K562 (cell line): ENCODE measurements at regions not wholly inside any gene's neighbourhood (a gene's known extent, or its start where the extent isn't known, plus 50 kb on each side); places are given as distances from the start of the nearest gene placed in this dataset.

Experiments used
- BRCA1 ChIP-seq, 2 experiments: fragments of 450-650 bp in 1 of 2; sonication (generic) in 1 of 2; formaldehyde crosslinking in 1 of 2; IDR thresholded peaks; 2 replicates each; pipeline versions ENCODE4 v1.5.0 to v1.6.1; 2017 to 2020; ENCODE audit warnings: mild to moderate bottlenecking in 1 of 2, missing genetic modification reagents in 1 of 2
- CREB3L1 ChIP-seq: fragments of 450-650 bp; IDR thresholded peaks from 2 replicates; pipeline ENCODE4 v1.6.1; 2014; ENCODE audit warnings: low read depth, mild to moderate bottlenecking, moderate library complexity, borderline replicate concordance
- FOS ChIP-seq: IDR thresholded peaks from 3 replicates; pipeline ENCODE4 v1.6.1; 2011; ENCODE audit not compliant: insufficient read length; ENCODE audit errors: extremely low read depth
- FOXA1 ChIP-seq: fragments of 450-650 bp; IDR thresholded peaks from 2 replicates; pipeline ENCODE4 v1.6.1; 2016; ENCODE audit warnings: mild to moderate bottlenecking, borderline replicate concordance
- HCFC1 ChIP-seq: IDR thresholded peaks from 2 replicates; pipeline ENCODE4 v1.6.1; 2012; ENCODE audit warnings: low read depth, low read length, improper control_type of control experiment
- ZBTB40 ChIP-seq, 2 experiments: fragments of 450-650 bp in 1 of 2; sonication (generic) in 1 of 2; formaldehyde crosslinking in 1 of 2; IDR thresholded peaks; 2 replicates each; pipeline versions ENCODE4 v1.7.1 to v1.9.0; 2016 to 2022; ENCODE audit warnings: inconsistent platforms in 1 of 2, mild to moderate bottlenecking in 1 of 2, missing genetic modification reagents in 1 of 2
- ZNF263 ChIP-seq: sonication (generic); formaldehyde crosslinking; IDR thresholded peaks from 2 replicates; pipeline ENCODE4 v1.8.0; 2022; ENCODE audit warnings: mild to moderate bottlenecking, missing genetic modification reagents, borderline replicate concordance

GRCh38 chr13:34035676-34036325 is 217.9 kb downstream of the RFC3 start (continued):
- no peak for TF ChIP-seq ZBTB40 (IDR thresholded peaks at IDR 0.05)
- TF ChIP-seq ZBTB40 (CRISPR knock-in tag; IDR thresholded peaks at IDR 0.05) = no peak
- no peak for TF ChIP-seq ZNF263
- TF ChIP-seq CREB3L1 = no peak
- TF ChIP-seq FOS = no peak
- TF ChIP-seq BRCA1 (IDR thresholded peaks at IDR 0.05) = no peak
- TF ChIP-seq BRCA1 (CRISPR knock-in tag; IDR thresholded peaks at IDR 0.05) = no peak
- no peak for TF ChIP-seq HCFC1
- TF ChIP-seq FOXA1 = no peak
